Superior temporal gyrus (tissue), 1 donor: ENCODE measurements at regions not wholly inside any gene's neighbourhood (a gene's known extent, or its start where the extent isn't known, plus 50 kb on each side); places are given as distances from the start of the nearest gene placed in this dataset.

ENCODE experiments used
- DNase-seq: peaks from one replicate; pipeline ENCODE4 v3.0.0-alpha.2; 2016; ENCODE audit errors: extremely low spot score

DNA sequence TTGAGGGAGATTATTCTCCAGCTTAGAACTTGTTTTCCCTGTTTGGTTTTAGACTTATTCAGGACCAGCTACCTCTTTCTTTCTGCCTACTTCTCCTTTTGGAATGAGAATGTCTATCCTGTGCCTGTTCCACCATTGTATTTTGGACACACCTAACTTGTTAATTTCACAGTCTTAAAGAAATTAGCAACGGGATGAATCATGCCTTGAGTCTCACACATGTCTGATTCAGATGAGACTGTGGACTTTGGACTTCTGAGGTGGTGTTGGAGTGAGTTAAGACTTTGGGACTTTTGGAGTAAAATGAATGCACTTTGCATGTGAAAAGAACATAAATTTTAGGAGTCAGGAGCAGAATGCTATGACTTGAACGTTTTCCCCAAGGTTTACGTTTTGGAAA lies 581.4 kb downstream of the CDH11 start:
- DNase-seq = no peak

DNA sequence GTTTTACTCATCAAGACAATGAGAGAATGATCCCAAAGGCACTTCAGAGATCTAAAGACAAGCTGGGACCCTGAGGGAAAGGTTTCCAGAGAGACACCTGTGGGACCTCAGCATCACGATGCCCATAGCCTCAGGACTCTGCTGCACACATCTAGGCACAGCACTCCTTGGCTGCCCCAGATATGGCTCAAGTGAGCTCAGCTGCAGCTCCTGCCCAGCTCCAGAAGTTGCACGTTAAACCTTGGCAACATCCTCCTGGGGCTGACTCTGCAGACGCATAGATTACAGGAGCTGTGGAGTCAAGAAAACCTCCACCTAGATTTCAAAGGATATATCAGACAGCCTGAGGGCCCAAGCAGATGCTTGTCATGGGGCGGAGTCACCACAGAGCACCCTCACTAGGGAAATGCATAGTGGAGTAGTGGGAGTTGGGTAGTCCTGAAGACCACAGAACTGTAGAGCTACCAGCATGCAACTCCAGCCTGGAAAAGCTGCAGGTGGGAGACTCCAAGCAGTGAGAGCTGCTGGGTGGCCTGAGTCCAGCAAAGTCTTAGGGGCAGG lies 582.0 kb downstream of the CDH11 start:
- DNase-seq = no peak

DNA sequence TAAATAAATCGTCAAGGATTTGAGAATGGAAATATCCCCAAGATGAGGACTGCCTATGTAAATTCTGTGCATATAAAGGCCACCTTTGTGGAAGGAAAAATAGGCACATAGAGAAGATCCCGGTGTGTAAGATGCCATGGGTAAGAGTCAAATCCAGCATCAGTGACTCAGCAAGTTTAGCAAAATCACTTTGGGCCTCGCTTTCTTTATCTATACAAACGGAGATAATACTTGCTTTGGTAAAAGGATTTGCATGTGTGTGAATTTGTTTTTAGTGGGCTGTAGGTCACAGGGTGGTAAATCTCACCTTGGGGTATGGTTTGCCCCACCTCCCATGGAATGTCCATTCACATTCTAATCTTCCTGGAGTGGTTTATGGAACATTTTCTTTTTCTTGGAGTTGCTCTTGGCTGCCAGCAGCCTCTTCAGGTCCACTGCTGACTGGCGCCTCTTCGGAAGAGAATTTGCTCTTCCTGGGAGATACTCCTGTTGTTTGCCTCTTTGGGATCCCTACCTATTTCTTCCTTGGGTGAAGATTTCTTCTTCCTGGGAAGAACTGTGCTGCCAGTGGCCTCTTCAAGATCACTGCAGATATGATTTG lies 587.6 kb downstream of the CDH11 start:
- no peak for DNase-seq

DNA sequence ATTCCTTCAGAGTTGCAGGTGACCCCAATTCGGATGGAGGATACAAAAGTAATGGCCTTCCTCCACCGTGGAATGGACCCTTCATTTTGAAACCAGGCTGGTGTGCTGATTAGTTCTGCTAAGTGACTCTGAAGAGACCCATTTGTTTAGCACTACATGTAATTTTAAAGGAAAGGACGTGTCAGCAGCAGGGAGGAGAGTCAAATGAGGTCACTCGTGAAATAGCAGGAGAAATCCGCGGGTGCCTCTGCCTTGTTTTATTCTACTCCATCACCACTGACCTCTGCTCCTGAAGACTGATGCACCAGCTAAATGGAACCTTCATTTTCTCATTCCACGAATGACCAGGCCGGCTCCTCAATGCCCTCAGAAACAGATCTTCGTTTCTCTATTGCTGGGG lies 589.2 kb downstream of the CDH11 start:
- no peak for DNase-seq

GRCh38 chr16:64532117-64532516 lies 589.7 kb downstream of the CDH11 start:
- DNase-seq = no peak

- no peak for DNase-seq
Observed at GRCh38 chr16:64531401-64531800, 590.5 kb downstream of the CDH11 start.

- DNase-seq = no peak
Observed at GRCh38 chr16:64522548-64522947, 599.3 kb downstream of the CDH11 start.

GRCh38 chr16:64513871-64514270 lies 608.0 kb downstream of the CDH11 start:
- no peak for DNase-seq

GRCh38 chr16:64507240-64508024 lies 614.4 kb downstream of the CDH11 start:
- DNase-seq = no peak

DNA sequence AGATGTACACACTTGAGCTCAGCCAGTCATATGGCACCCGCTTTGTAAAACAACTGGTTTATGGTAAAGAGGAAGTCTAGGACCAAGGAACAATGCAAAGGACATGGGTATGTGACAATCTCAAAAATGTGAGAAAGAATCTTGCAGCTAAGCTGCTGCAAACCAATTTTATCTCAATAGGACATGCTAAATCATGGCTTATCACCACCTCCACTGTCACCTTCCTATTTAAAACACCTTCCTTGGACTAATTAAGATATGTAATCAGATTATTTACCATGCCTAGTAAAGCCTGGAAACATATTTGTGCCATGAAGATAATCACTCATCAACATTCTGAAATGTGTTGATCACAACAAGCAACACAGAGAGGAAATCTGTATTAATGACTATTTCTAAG lies 622.7 kb downstream of the CDH11 start:
- DNase-seq = no peak

DNA sequence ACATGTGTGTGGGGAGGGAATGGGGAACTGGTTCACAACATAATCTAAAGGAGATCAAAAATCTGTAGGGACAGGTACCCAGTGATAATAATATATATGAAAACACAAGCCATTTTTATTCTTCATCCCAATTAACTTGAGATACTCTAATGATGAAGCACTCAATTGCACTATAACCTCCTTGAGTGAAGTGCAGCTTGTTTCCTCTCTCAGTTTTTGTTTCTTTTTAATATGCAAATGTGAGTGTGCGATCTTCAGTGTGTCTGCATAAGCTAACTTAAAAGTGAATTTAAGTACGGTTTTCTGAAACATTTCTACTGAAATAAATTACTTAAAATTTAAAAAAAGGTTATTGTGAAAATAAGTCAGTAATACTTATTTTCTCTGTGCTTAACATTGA lies 623.5 kb downstream of the CDH11 start:
- DNase-seq = no peak

DNA sequence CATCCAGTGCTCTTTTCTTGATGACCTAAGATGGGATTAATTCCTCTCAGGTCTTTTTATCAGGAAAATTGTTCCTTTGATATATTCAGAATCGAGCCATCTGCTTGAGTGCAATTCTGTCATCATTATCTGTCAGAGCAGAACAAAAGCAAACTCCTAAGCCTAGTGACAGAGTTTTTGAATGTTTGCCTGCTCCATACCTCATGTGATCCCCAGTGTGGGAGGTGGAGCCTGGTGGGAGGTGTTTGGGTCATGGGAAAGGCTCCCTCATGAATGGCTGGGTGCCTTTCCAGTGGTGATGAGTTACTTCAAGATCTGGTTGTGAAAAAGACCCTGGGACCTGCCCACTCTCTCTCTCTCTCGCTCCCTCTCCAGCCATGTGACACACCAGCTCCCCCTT lies 628.2 kb downstream of the CDH11 start:
- DNase-seq = no peak

DNA sequence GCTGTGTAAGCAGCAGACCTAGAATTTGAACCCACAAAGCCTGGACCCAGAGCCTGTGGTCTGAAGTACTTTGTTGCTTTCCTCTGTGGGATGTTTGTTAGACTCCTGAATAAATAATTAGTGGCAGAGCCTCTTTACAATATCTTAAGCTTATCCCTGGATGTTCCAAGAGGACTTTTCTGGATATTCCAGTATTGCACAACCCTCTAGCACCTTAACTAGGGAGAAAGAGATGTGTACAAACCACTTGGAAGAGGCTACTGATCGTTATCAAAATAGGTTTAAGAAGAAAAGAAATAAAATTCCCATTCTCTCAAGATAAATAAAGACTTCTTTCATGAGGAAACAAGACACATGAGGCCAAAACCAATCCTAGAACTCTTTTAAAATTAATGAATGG lies 632.4 kb downstream of the CDH11 start:
- no peak for DNase-seq

- no peak for DNase-seq
Observed at GRCh38 chr16:64486561-64486960, 635.3 kb downstream of the CDH11 start.

- no peak for DNase-seq
Observed at GRCh38 chr16:64481497-64481896, 640.4 kb downstream of the CDH11 start.

DNA sequence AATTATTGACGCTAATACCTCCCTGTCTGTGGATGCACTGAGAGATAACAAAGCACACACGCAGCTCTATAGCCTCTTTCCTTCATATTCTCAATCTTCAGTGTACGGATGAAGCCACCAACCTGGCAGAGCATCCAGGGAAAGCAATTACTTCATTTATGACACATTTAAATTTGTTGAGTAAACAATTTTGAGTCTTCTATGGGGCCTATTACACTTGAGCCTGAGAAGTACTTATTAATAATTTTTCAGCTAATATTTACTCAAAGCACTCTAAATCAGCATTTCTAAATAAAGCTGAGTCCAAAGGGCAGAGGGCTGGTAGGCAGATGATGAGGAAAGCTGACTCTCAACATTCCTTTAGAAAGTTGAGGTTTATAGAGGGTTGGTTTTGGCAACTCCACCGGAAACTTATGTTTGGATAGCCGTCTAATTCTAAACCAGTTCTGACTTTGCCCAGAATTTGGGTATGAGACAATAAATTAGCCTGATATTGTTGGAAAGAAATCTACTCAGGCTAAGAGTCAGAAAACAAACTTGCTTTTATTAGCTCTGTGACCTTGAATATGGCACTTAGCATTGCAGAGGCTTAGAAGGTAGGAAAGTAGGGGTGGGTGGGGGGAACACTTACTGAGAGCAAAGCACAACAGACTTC lies 643.5 kb downstream of the CDH11 start:
- DNase-seq = no peak

- DNase-seq = no peak
Observed at GRCh38 chr16:64475627-64476351, 646.1 kb downstream of the CDH11 start.

- no peak for DNase-seq
Observed at GRCh38 chr16:64470916-64471315, 650.9 kb downstream of the CDH11 start.

- no peak for DNase-seq
Observed at GRCh38 chr16:64469906-64470702, 651.8 kb downstream of the CDH11 start.

GRCh38 chr16:64469351-64469750 lies 652.5 kb downstream of the CDH11 start:
- no peak for DNase-seq

DNA sequence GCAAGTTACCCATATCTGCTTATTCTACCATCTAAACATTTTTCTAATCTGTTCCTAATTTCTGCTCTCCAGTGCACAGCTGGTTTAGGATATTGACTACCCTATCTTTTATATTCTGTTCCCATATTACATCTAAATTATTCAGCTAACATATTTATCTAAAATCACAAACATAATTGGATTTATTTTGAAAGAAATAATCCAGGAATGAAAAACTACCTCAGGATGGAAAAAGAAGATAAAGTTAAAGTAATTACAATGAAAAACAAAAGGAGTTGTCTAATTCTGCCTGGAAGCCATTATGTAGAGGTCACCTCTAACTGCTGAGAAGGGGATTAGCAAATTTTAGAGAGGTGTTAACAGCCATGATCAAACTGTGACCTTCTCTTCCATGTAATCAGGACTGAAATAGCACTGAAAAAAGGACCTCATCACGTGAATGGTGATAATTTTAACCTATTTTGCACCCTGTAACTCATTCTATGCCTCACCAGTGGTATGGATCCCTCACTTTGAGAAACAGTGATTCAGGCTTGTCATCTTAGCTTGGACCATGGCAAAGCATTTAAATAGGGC lies 653.3 kb downstream of the CDH11 start:
- no peak for DNase-seq
